CD4-positive, alpha-beta T cell (primary cell): ENCODE measurements at regions not wholly inside any gene's neighbourhood (a gene's known extent, or its start where the extent isn't known, plus 50 kb on each side); places are given as distances from the start of the nearest gene placed in this dataset.

Source experiments
- ATAC-seq: fragments of 200-7000 bp; cut with Tn5 transposase; one replicate; pipeline ENCODE4 v1.10.0; 2022; ENCODE audit warnings: mild to moderate bottlenecking; ENCODE audit not compliant: poor library complexity
- CTCF ChIA-PET: fragments of 350-600 bp; sonication (Branson Sonifier 250); formaldehyde crosslinking; loops from one replicate; lab custom pipeline; 2021; ENCODE audit warnings: antibody characterized with exemption, inconsistent platforms; lab: Charles Lee
- POLR2A ChIA-PET: fragments of 350-600 bp; sonication (Branson Sonifier 250); formaldehyde crosslinking; loops from one replicate; lab custom pipeline; 2021; ENCODE audit warnings: antibody characterized with exemption, inconsistent platforms; lab: Charles Lee
- DNase-seq, 14 experiments: peaks; one replicate each; pipeline ENCODE4 v3.0.0-alpha.2; 2013 to 2020; ENCODE audit warnings: mixed read lengths in 2 of 14
- H3K27ac ChIP-seq, 2 donors: one replicate each; pipeline versions ENCODE4 v1.5.1 to v1.7.0; 2013; ENCODE audit warnings: low read length in 2 of 2, low read depth in 1 of 2, mild to moderate bottlenecking in 1 of 2
- H3K27me3 ChIP-seq, 2 experiments: 1 replicate in 1 of 2; 2 replicates in 1 of 2; pipeline versions ENCODE4 v1.6.1 to v1.7.0; 2013; ENCODE audit warnings: low read length in 2 of 2, control low read depth in 1 of 2, mild to moderate bottlenecking in 1 of 2, moderate library complexity in 1 of 2; ENCODE audit not compliant: insufficient read depth in 2 of 2, control insufficient read depth in 1 of 2
- H3K36me3 ChIP-seq: one replicate; pipeline ENCODE4 v1.6.1; 2013; ENCODE audit warnings: low read length, control low read depth; ENCODE audit not compliant: insufficient read depth
- H3K4me1 ChIP-seq: one replicate; pipeline ENCODE4 v1.6.1; 2013; ENCODE audit warnings: low read length, control low read depth; ENCODE audit not compliant: insufficient read depth
- H3K4me3 ChIP-seq: one replicate; pipeline ENCODE4 v1.5.1; 2013; ENCODE audit warnings: mild to moderate bottlenecking, low read length, moderate library complexity
- H3K9me3 ChIP-seq, 2 experiments: 1 replicate in 1 of 2; 2 replicates in 1 of 2; pipeline versions ENCODE4 v1.6.1 to v1.7.0; 2013; ENCODE audit warnings: low read length in 2 of 2, mild to moderate bottlenecking in 2 of 2, control low read depth in 1 of 2, moderate library complexity in 1 of 2; ENCODE audit not compliant: control insufficient read depth in 1 of 2, insufficient read depth in 1 of 2
- H3K27ac Mint-ChIP-seq: one replicate; pipeline ENCODE4 v1.8.0; 2020; ENCODE audit warnings: mixed read lengths
- H3K27me3 Mint-ChIP-seq: one replicate; pipeline ENCODE4 v1.8.0; 2021; ENCODE audit warnings: mixed read lengths
- H3K36me3 Mint-ChIP-seq: one replicate; pipeline ENCODE4 v1.8.0; 2021; ENCODE audit warnings: low read depth, mixed read lengths
- H3K4me1 Mint-ChIP-seq: one replicate; pipeline ENCODE4 v1.8.0; 2021; ENCODE audit warnings: low read depth, mixed read lengths
- H3K4me3 Mint-ChIP-seq: one replicate; pipeline ENCODE4 v1.8.0; 2020; ENCODE audit warnings: mild to moderate bottlenecking, mixed read lengths
- H3K9me3 Mint-ChIP-seq: one replicate; pipeline ENCODE4 v1.8.0; 2020; ENCODE audit warnings: mixed read lengths
- CTCF ChIP-seq: fragments of 200-600 bp; IDR thresholded peaks from one replicate; pipeline ENCODE4 v1.8.0; 2022; ENCODE audit warnings: antibody characterized with exemption, mild to moderate bottlenecking
- intact Hi-C, 2 experiments: fragments of 100-400 bp; cut with DNase I in 1 of 2; cut with micrococcal nuclease in 1 of 2; formaldehyde crosslinking; loops; one replicate each; pipeline versions ENCODE4 v1.15.1 to v1.9.0; 2023 to 2025; cut with DNase I, micrococcal nuclease

GRCh38 chr12:91746976-91747375 lies 398.7 kb downstream of the BTG1 start:
- no peak overlapping the region for H3K4me3 ChIP-seq
- H3K9me3 Mint-ChIP-seq, result no peaks in the 10 kb centered on the region
- H3K4me3 Mint-ChIP-seq, result no peak overlapping the region
- no peak for TF ChIP-seq CTCF
- no peaks in the 10 kb centered on the region for H3K27me3 Mint-ChIP-seq
- no peak for DNase-seq
- H3K27me3 ChIP-seq, result no peaks in the 10 kb centered on the region
- no peak overlapping the region for H3K27ac ChIP-seq
- H3K9me3 ChIP-seq, result no peaks in the 10 kb centered on the region
- H3K36me3 Mint-ChIP-seq, result no peaks in the 10 kb centered on the region
- no peaks in the 10 kb centered on the region for H3K36me3 ChIP-seq
- no peak for ATAC-seq
- POLR2A ChIA-PET, result no interaction called here
- CTCF ChIA-PET, result interaction anchor here (0.8 kb wide), 1 partner anchor 73 kb away, joined by 3 read pairs; no protein-coding TSS in a partner anchor
- intact Hi-C loops, result no loop called here
- H3K27ac Mint-ChIP-seq, result no peak overlapping the region
- no peaks in the 10 kb centered on the region for H3K4me1 Mint-ChIP-seq
- no peaks in the 10 kb centered on the region for H3K4me1 ChIP-seq

- intact Hi-C loops, result no loop called here
- peaks cover 3% of the 10 kb centered on the region for H3K9me3 Mint-ChIP-seq
- POLR2A ChIA-PET, result no interaction called here
- no peak overlapping the region for H3K27ac Mint-ChIP-seq
- H3K4me3 ChIP-seq, result no peak overlapping the region
- H3K9me3 ChIP-seq, result no peaks in the 10 kb centered on the region
- ATAC-seq (no peak), DNase-seq (no peak)
- no peaks in the 10 kb centered on the region for H3K4me1 ChIP-seq
- H3K4me3 Mint-ChIP-seq, result no peak overlapping the region
- no peaks in the 10 kb centered on the region for H3K27me3 Mint-ChIP-seq
- no peaks in the 10 kb centered on the region for H3K27me3 ChIP-seq
- no peak for TF ChIP-seq CTCF
- CTCF ChIA-PET, result no interaction called here
- H3K27ac ChIP-seq, result no peak overlapping the region
- H3K36me3 ChIP-seq, result no peaks in the 10 kb centered on the region
- H3K36me3 Mint-ChIP-seq, result no peaks in the 10 kb centered on the region
- no peaks in the 10 kb centered on the region for H3K4me1 Mint-ChIP-seq
Observed at GRCh38 chr12:91744597-91744996, 401.0 kb downstream of the BTG1 start.

GRCh38 chr12:91743704-91744321 lies 401.8 kb downstream of the BTG1 start:
- ChIA-PET CTCF (interaction anchor here (1.5 kb wide), 1 partner anchor 10 kb away, joined by 4 read pairs; no protein-coding TSS in a partner anchor), POLR2A (interaction anchor here (0.6 kb wide), 1 partner anchor 898 kb away, joined by 3 read pairs; no protein-coding TSS in a partner anchor)
- peaks cover 3% of the 10 kb centered on the region for H3K9me3 Mint-ChIP-seq
- H3K4me3 ChIP-seq, result no peak overlapping the region
- no peak for ATAC-seq
- H3K36me3 ChIP-seq, result no peaks in the 10 kb centered on the region
- intact Hi-C loops, result no loop called here
- no peak overlapping the region for H3K27ac Mint-ChIP-seq
- H3K36me3 Mint-ChIP-seq, result no peaks in the 10 kb centered on the region
- no peaks in the 10 kb centered on the region for H3K27me3 ChIP-seq
- no peaks in the 10 kb centered on the region for H3K27me3 Mint-ChIP-seq
- no peaks in the 10 kb centered on the region for H3K9me3 ChIP-seq
- no peaks in the 10 kb centered on the region for H3K4me1 ChIP-seq
- TF ChIP-seq CTCF, result no peak
- H3K4me1 Mint-ChIP-seq, result no peaks in the 10 kb centered on the region
- H3K27ac ChIP-seq, result no peak overlapping the region
- H3K4me3 Mint-ChIP-seq, result no peak overlapping the region
- no peak for DNase-seq
